ENCODE measurements at regions not wholly inside any gene's neighbourhood (a gene's known extent, or its start where the extent isn't known, plus 50 kb on each side); places are given as distances from the start of the nearest gene placed in this dataset.

GRCh38 chr5:12623408-12623807, 719.2 kb upstream of the CTNND2 start:
- Histone ChIP-seq H3K23me2 (ENCODE audit: low read depth, low read length) (peaks cover 9% of the 10 kb centered on the region; the same call in 1 of the 2 replicates), H3K4ac (replicated peaks; ENCODE audit: insufficient read length, low read depth, low read length) (peak overlapping the region; percentile 63), H3K79me1 (ENCODE audit: low read depth, low read length) (no peaks in the 10 kb centered on the region), H3K23ac (ENCODE audit: insufficient read length) (no peak overlapping the region), H4K5ac (ENCODE audit: insufficient read length, low read depth, low read length) (peak overlapping the region; percentile 32), H3K27me3 (replicated peaks in 1 of 4; ENCODE audit: control insufficient read depth in 3 of 4, extremely low read depth in 1 of 4, insufficient read depth in 3 of 4, low read length in 3 of 4) (no peaks in the 10 kb centered on the region), H3K14ac (ENCODE audit: insufficient read length) (no peak overlapping the region), H2BK120ac (replicated peaks; ENCODE audit: low read depth, low read length) (peak overlapping the region; percentile 97), H3K4me1 (replicated peaks in 1 of 4; ENCODE audit: control insufficient read depth in 3 of 4, insufficient read depth in 4 of 4, low read length in 3 of 4) (peaks cover 2 to 27% (median 16%) of the 10 kb centered on the region in 4 experiments), H3K36me3 (ENCODE audit: control insufficient read depth in 2 of 4, insufficient read depth in 4 of 4, low read length in 3 of 4) (peaks cover 0 to 16% (median 4%) of the 10 kb centered on the region in 4 experiments; a peak in 2 of 8 replicates), H2AFZ (ENCODE audit: low read length) (no peak overlapping the region), H2BK12ac (ENCODE audit: low read depth, low read length) (peak overlapping the region; percentile 86; the same call in 1 of the 2 replicates), H3K9me3 (ENCODE audit: insufficient read depth in 2 of 2, low read depth in 1 of 2, low read length in 1 of 2) (peaks cover 0 to 1% of the 10 kb centered on the region in 2 experiments; a peak in 1 of 4 replicates), H3K4me2 (ENCODE audit: insufficient read depth in 1 of 2, low read depth in 2 of 2, low read length in 2 of 2) (peak overlapping the region; percentile 74 to 77), H4K20me1 (replicated peaks in 1 of 2; ENCODE audit: control insufficient read depth in 1 of 2, insufficient read depth in 2 of 2, low read length in 2 of 2) (no peaks in the 10 kb centered on the region), H2BK15ac (ENCODE audit: low read length) (no peak overlapping the region), H3K4me3 (ENCODE audit: extremely low read depth in 1 of 4, insufficient read depth in 2 of 4, low read depth in 3 of 4, low read length in 4 of 4) (peak overlapping the region in 1 of 4 experiments; percentile 76; a peak in 4 of 8 replicates), H4K91ac (replicated peaks; ENCODE audit: insufficient read length, low read length) (peak overlapping the region; percentile 92), H3K56ac (replicated peaks; ENCODE audit: insufficient read length, low read depth, low read length) (peak overlapping the region; percentile 34), H4K8ac (ENCODE audit: extremely low read depth, insufficient read depth, low read length) (no peak overlapping the region), H3K27ac (ENCODE audit: low read depth, low read length) (peak overlapping the region; percentile 61; the same call in 1 of the 2 replicates), H2AK5ac (ENCODE audit: low read depth, low read length) (no peak overlapping the region), H3K79me2 (ENCODE audit: control insufficient read depth in 1 of 2, insufficient read depth in 2 of 2, low read length in 2 of 2) (peaks cover 25 to 36% of the 10 kb centered on the region in 2 experiments), H3K9ac (replicated peaks in 1 of 4; ENCODE audit: extremely low read depth in 1 of 4, low read depth in 3 of 4, low read length in 3 of 4) (no peak overlapping the region; a peak in 1 of 7 replicates), H2BK5ac (ENCODE audit: low read depth, low read length) (peak overlapping the region; percentile 99), H2BK20ac (ENCODE audit: low read length) (peak overlapping the region; percentile 87; the same call in 1 of the 2 replicates), H3K18ac (ENCODE audit: extremely low read depth, low read length) (peak overlapping the region; percentile 85; the same call in 1 of the 2 replicates)
- peak; percentile 97 for FAIRE-seq
- ChIA-PET CTCF (ENCODE audit: partially characterized antibody) (no interaction called here), POLR2A (ENCODE audit: partially characterized antibody) (interaction anchor here (0.8 to 2.8 kb wide), 8 partner anchors 20 to 300 kb away, joined by 3 to 12 read pairs (median 4); no protein-coding TSS in a partner anchor)
- 17% methylated on average over 1 of the region's 1 CpG; no CpG with 5 or more reads in 1 of the 2 experiments for WGBS, 2 experiments (ENCODE audit: extremely low coverage in 1 of 2, insufficient coverage in 1 of 2, insufficient read length in 1 of 2, insufficient replicate concordance in 2 of 2, low coverage in 1 of 2, low lambda C conversion rate in 2 of 2, missing lambda C conversion rate in 1 of 2)
- peak in 1 of 2 experiments; percentile 68 for DNase-seq (ENCODE audit: low read depth in 1 of 2, low spot score in 2 of 2)
- TF ChIP-seq SUZ12 (IDR thresholded peaks at IDR 0.05; ENCODE audit: low read length) (no peak), TAF1 (IDR thresholded peaks at IDR 0.05; ENCODE audit: low read depth, low read length) (no peak), CHD1 (IDR thresholded peaks at IDR 0.05; ENCODE audit: low read depth, low read length) (no peak), SIN3A (conservative IDR thresholded peaks at IDR 0.05 in 1 of 2, IDR thresholded peaks at IDR 0.05 in 1 of 2; ENCODE audit: low read depth in 1 of 2, low read length in 2 of 2) (no peak), HDAC2 (IDR thresholded peaks at IDR 0.05; ENCODE audit: borderline replicate concordance in 1 of 2, low read depth in 2 of 2, low read length in 2 of 2) (peak in 1 of 2 experiments; percentile 58; a peak in 1 of 4 replicates), EGR1 (IDR thresholded peaks at IDR 0.05; ENCODE audit: borderline replicate concordance, low read depth, low read length) (no peak), TBP (IDR thresholded peaks at IDR 0.05; ENCODE audit: low read depth, low read length) (no peak), BRCA1 (IDR thresholded peaks at IDR 0.05; ENCODE audit: low read depth, low read length) (no peak), GTF2F1 (IDR thresholded peaks at IDR 0.05; ENCODE audit: borderline replicate concordance, low read depth, low read length) (no peak), SRF (IDR thresholded peaks at IDR 0.05; ENCODE audit: low read depth, low read length) (no peak), CTCF (IDR thresholded peaks at IDR 0.05; ENCODE audit: control extremely low read depth in 1 of 3, insufficient read depth in 1 of 3, low read depth in 1 of 3, low read length in 3 of 3) (no peak)

All from H1 (cell line).